Breast epithelium (tissue), 3 donors: ENCODE measurements at regions not wholly inside any gene's neighbourhood (a gene's known extent, or its start where the extent isn't known, plus 50 kb on each side); places are given as distances from the start of the nearest gene placed in this dataset.

Experiments
- CTCF ChIP-seq, 3 donors: fragments of 450-650 bp; IDR thresholded peaks; one replicate each; pipeline ENCODE4 v1.5.1; 2016 to 2017; ENCODE audit warnings: antibody characterized with exemption in 3 of 3, mild to moderate bottlenecking in 3 of 3, moderate library complexity in 3 of 3
- POLR2AphosphoS5 ChIP-seq, 3 donors: sonication (generic); formaldehyde crosslinking; IDR thresholded peaks; one replicate each; pipeline ENCODE4 v1.6.1; 2017; ENCODE audit warnings: antibody characterized with exemption in 3 of 3

DNA sequence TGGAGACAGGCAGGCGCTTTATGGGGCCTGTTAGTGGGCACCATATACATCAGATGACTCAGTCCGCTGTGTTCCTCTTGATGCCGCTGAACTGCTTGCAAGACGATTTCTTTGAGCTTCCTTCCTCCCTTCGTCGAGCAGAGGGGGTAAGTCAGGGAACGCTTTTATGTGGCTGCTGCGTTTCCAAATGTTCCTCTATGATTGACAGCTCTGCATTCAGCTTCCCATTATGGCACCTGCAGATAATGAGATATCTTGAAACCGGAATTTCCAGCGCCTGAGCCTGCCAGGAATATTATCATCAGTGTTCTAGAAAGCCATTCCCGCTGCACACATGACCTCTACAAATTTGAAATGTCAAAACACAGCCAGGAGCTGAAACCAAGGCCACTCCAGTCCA is 257.0 kb downstream of the TSHZ3 start:
- no peak for TF ChIP-seq POLR2AphosphoS5 (IDR thresholded peaks at IDR 0.05)
- no peak for TF ChIP-seq CTCF (IDR thresholded peaks at IDR 0.05)
